DOHH2 (cell line): ENCODE measurements at regions not wholly inside any gene's neighbourhood (a gene's known extent, or its start where the extent isn't known, plus 50 kb on each side); places are given as distances from the start of the nearest gene placed in this dataset.

Experiments
- H3F3A ChIP-seq: fragments of 200-600 bp; sonication (generic), shearing (Covaris generic); 2 replicates; pipeline ENCODE4 v1.6.0; 2016; ENCODE audit warnings: antibody characterized with exemption, mild to moderate bottlenecking; ENCODE audit not compliant: control insufficient read depth, insufficient read depth
- H3K27ac ChIP-seq: fragments of 200-600 bp; sonication (generic); 2 replicates; pipeline ENCODE4 v1.5.1; 2014; ENCODE audit warnings: low read depth, mild to moderate bottlenecking, low read length, moderate library complexity
- H3K27me3 ChIP-seq: fragments of 200-600 bp; sonication (generic); 2 replicates; pipeline ENCODE4 v1.6.1; 2014; ENCODE audit warnings: mild to moderate bottlenecking, low read length, mixed read lengths; ENCODE audit not compliant: control insufficient read depth
- H3K36me3 ChIP-seq: fragments of 200-600 bp; sonication (generic); 2 replicates; pipeline ENCODE4 v1.6.1; 2014; ENCODE audit warnings: mild to moderate bottlenecking, low read length, moderate library complexity, mixed read lengths; ENCODE audit not compliant: control insufficient read depth
- H3K4me1 ChIP-seq: fragments of 200-600 bp; sonication (generic); 2 replicates; pipeline ENCODE4 v1.6.1; 2014; ENCODE audit warnings: mild to moderate bottlenecking, low read length, mixed read lengths; ENCODE audit not compliant: control insufficient read depth
- H3K4me2 ChIP-seq: fragments of 200-600 bp; sonication (generic); 2 replicates; pipeline ENCODE4 v1.6.0; 2014; ENCODE audit warnings: mild to moderate bottlenecking, low read length, moderate library complexity
- H3K4me3 ChIP-seq: fragments of 200-600 bp; sonication (generic); 2 replicates; pipeline ENCODE4 v1.5.1; 2014; ENCODE audit warnings: mild to moderate bottlenecking, low read length, mixed read lengths
- H3K79me2 ChIP-seq: fragments of 200-600 bp; sonication (generic); 2 replicates; pipeline ENCODE4 v1.6.1; 2014; ENCODE audit warnings: mild to moderate bottlenecking, low read length, mixed read lengths; ENCODE audit not compliant: control insufficient read depth
- H3K9me2 ChIP-seq: fragments of 200-600 bp; sonication (generic); replicated peaks from 2 replicates; pipeline ENCODE4 v1.6.1; 2014; ENCODE audit warnings: mild to moderate bottlenecking, low read length, mixed read lengths; ENCODE audit not compliant: control insufficient read depth
- H3K9me3 ChIP-seq: fragments of 200-600 bp; sonication (generic); 2 replicates; pipeline ENCODE4 v1.6.1; 2014; ENCODE audit warnings: antibody characterized with exemption, low read length, mixed read lengths; ENCODE audit not compliant: control insufficient read depth, insufficient read depth
- H4K20me1 ChIP-seq: fragments of 200-600 bp; sonication (generic); 2 replicates; pipeline ENCODE4 v1.6.0; 2014; ENCODE audit warnings: low read depth, mild to moderate bottlenecking, antibody characterized with exemption, low read length, moderate library complexity; ENCODE audit not compliant: control insufficient read depth, insufficient read depth
- CTCF ChIP-seq: fragments of 200-600 bp; sonication (generic); IDR thresholded peaks from one replicate; pipeline ENCODE4 v1.5.1; 2014; ENCODE audit warnings: antibody characterized with exemption, mild to moderate bottlenecking, low read depth, low read length; ENCODE audit not compliant: poor library complexity, severe bottlenecking
- EZH2phosphoT487 ChIP-seq: fragments of 200-600 bp; sonication (generic); IDR thresholded peaks from 2 replicates; pipeline ENCODE4 v1.6.1; 2017; ENCODE audit warnings: borderline replicate concordance, mild to moderate bottlenecking, antibody characterized with exemption, low read length, moderate library complexity, mixed read lengths

GRCh38 chr1:74824497-74825107, 91.7 kb downstream of the TYW3 start:
- H3K4me1 ChIP-seq: no peaks in the 10 kb centered on the region
- H3K36me3 ChIP-seq: no peaks in the 10 kb centered on the region
- H3F3A ChIP-seq: no peaks in the 10 kb centered on the region
- no peaks in the 10 kb centered on the region for H4K20me1 ChIP-seq
- no peak for TF ChIP-seq CTCF
- TF ChIP-seq EZH2phosphoT487: no peak
- no peak overlapping the region for H3K4me2 ChIP-seq
- no peak overlapping the region for H3K27ac ChIP-seq
- no peaks in the 10 kb centered on the region for H3K9me2 ChIP-seq
- no peak overlapping the region for H3K4me3 ChIP-seq
- H3K9me3 ChIP-seq: no peaks in the 10 kb centered on the region
- H3K27me3 ChIP-seq: no peaks in the 10 kb centered on the region
- no peaks in the 10 kb centered on the region for H3K79me2 ChIP-seq

GRCh38 chr1:74830766-74831165, 97.8 kb downstream of the TYW3 start:
- TF ChIP-seq EZH2phosphoT487 (no peak), CTCF (no peak)
- no peak overlapping the region for H3K4me3 ChIP-seq

GRCh38 chr1:74834261-74834660, 101.3 kb downstream of the TYW3 start:
- H3K4me1 ChIP-seq: no peaks in the 10 kb centered on the region
- H3K4me3 ChIP-seq: no peak overlapping the region
- H3K9me3 ChIP-seq: no peaks in the 10 kb centered on the region
- H3K79me2 ChIP-seq: no peaks in the 10 kb centered on the region
- H3K27me3 ChIP-seq: no peaks in the 10 kb centered on the region
- H3K9me2 ChIP-seq: no peaks in the 10 kb centered on the region
- no peak overlapping the region for H3K27ac ChIP-seq
- H3F3A ChIP-seq: no peaks in the 10 kb centered on the region
- H4K20me1 ChIP-seq: no peaks in the 10 kb centered on the region
- no peak for TF ChIP-seq CTCF
- no peak for TF ChIP-seq EZH2phosphoT487
- no peaks in the 10 kb centered on the region for H3K36me3 ChIP-seq
- H3K4me2 ChIP-seq: no peak overlapping the region

More at GRCh38 chr1:74830766-74831165, 97.8 kb downstream of the TYW3 start:
- no peaks in the 10 kb centered on the region for H3K9me3 ChIP-seq
- no peaks in the 10 kb centered on the region for H3K4me1 ChIP-seq
- H4K20me1 ChIP-seq: no peaks in the 10 kb centered on the region
- no peaks in the 10 kb centered on the region for H3K9me2 ChIP-seq
- H3K36me3 ChIP-seq: no peaks in the 10 kb centered on the region
- H3K27ac ChIP-seq: no peak overlapping the region
- H3K27me3 ChIP-seq: no peaks in the 10 kb centered on the region
- H3K4me2 ChIP-seq: no peak overlapping the region
- no peaks in the 10 kb centered on the region for H3F3A ChIP-seq
- no peaks in the 10 kb centered on the region for H3K79me2 ChIP-seq
